ENCODE measurements at regions not wholly inside any gene's neighbourhood (a gene's known extent, or its start where the extent isn't known, plus 50 kb on each side); places are given as distances from the start of the nearest gene placed in this dataset.
A peak's percentile ranks its signal among the peaks of the same experiment; 100 is the strongest.

DNA sequence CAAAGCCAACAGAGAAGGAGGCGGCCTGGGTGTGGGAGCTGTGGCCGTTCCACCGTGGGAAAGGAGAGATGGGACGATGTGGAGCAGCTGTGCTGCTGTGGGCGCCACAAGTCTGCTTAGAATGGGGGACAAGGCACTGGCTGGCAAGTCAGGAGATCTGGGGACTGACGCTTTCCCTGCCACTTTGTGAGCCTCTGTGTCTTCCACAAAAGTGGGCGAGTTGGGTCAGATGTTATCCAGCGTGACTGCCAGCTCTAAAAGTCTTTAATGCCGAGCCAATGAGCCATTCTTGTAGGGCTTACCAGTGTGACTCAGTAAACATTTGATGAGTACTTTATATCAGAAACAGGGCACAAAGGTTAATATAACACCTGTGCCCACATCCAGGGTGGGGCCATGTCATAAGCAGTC lies 113.6 kb upstream of the MGAT5 start:
- DNase-seq (ENCODE audit: low spot score): no peak

DNA sequence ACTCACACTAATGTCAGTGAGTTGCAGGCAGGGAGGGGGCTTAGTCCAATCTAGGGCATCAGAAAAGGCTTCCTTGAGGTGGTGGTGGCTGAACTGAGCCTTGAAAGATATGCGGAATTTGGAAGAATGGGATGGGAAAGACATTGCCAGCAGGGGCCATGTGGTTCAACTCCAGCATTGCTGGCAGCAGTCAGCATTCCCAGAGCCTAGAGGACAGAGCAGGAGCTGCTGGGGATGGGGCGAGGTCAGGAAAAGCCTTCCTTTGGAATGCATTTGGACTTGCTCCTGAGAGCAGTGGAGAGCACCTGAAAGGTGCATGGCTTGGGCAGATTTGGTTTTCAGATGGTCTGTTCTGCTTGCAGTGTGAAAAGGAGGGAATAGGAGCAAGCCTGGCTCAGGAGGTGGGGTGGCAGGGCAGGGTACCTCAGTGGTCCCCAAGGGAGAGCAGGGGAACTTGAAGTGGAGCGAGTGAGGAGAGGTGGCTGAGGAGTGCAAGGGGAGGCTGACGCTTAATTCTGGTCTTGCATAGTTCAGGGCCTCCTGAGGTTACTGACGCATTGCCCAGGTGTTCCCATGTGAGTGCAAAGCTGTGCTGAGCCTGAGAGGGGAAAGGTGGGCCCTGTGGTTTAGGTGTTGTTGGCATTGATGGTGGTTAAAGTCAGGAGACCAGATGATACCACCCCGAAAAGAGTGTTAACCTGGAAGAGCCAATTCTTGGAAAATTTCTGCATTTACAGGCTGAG lies 112.1 kb upstream of the MGAT5 start:
- no peak for DNase-seq (ENCODE audit: low spot score)

DNA sequence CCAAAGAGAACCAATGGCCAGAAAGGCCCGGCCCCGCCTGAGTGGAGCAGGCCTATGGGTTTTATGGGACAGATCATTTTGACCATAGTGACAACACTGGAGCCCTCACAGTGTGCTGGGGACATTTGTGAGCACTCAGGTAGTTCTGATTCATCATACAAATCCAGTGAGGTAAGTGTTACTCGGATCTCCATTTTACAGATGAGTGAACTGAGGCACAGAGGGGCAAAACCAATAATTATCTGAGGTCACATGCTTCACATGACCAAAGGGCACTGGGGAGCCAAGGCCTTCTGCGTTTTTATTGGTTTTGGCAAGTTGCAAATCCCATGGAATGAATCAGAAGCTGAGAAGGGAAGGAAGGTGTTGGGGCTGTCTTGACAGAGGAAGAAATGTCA lies 111.5 kb upstream of the MGAT5 start:
- DNase-seq (ENCODE audit: low spot score): no peak

DNA sequence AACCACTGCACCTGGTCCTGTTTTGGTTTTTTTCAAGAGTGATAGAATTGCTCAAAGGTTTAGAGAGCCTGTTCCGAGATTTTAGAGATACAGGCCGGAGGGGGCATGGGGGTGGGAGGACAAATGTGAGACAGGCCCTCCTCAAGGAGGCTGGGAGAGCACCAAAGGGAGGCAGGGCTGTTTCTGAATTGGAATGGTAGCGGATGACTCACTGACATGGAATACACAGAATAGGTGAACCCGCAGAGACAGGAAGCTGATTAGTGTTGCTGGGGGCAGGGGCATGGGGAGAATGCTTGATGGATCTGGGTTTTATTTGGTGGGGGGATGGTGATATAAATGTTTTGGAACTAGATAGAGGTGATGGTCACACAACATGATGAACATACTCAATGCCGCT lies 111.0 kb upstream of the MGAT5 start:
- no peak for DNase-seq (ENCODE audit: low spot score)

DNA sequence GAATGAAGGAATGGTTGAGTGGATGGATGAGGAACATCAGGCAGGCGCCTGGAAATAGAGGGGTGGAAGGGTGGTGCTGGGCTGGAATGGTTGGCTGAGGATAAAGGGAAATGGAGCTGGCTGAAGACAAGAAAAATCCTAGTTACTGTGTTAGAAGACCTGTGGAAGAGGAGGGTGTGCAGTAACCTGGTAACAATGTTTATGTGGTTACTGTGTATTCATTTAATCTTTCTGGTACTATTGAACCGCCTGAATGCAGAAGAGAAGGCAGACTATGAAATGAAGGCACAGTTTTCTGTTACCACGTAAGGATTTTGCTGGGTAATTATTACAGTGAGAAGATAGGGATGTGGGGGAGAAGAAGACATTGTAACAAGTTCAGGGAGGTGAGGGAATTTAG lies 110.3 kb upstream of the MGAT5 start:
- no peak for DNase-seq (ENCODE audit: low spot score)

DNA sequence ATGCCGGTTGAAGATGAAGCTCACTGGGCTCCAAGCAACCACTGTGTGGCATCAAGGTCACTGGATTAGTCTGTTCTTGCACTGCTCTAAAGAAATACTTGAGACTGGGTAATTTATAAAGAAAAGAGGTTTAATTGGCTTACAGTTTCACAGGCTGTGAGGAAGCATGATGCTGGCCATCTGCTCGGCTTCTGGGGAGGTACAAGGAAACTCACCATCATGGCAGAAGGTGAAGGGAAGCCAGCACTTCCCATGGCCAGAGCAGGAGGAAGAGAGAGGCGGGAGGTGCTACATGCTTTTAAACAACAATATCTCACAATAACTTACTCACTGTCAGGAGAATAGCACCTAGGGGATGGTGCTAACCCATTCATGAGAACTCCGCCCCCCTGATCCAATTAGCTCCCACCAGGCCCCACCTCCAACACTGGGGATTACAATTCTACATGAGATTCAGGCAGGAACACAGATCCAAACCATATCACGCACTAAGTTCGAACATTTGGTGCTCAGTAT lies 109.7 kb upstream of the MGAT5 start:
- DNase-seq (ENCODE audit: low spot score): no peak

DNA sequence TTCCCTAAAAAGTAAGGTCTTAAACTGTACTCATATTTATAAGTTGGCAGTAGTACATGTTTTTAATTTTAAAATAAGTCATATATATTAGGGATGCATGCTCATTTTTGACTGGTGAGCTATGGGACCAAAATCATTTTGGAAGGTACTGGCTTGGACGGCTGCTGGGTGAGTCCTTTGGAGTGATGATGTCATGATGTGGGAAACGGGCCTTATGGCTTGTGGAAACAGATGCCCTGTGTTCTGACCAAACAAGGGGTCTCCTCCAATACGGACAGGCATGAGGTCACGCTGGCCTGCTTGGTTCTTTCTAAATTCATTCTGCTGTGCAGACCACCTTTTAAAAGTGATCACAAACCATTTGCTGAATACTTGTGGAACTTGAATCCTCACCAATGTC lies 109.2 kb upstream of the MGAT5 start:
- no peak for DNase-seq (ENCODE audit: low spot score)

DNA sequence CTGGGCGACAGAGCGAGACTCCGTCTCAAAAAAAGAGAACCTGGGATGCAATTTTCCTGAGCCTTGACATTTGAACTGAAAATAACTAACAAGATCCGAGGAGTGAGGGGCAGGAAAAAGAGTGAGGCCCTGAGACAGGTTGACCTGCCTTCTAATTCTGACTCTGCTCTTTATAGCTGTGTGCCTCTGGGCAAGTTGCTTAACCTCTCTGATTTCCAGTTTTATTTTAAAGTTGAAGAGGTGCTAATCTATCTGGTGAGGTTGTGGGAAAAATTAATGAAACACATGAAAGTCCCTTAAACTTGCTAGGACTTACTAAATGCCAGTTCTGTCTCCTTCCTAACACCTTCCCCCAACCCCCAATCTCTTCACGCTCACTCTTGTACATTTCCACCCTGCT lies 108.4 kb upstream of the MGAT5 start:
- DNase-seq (ENCODE audit: low spot score): no peak

DNA sequence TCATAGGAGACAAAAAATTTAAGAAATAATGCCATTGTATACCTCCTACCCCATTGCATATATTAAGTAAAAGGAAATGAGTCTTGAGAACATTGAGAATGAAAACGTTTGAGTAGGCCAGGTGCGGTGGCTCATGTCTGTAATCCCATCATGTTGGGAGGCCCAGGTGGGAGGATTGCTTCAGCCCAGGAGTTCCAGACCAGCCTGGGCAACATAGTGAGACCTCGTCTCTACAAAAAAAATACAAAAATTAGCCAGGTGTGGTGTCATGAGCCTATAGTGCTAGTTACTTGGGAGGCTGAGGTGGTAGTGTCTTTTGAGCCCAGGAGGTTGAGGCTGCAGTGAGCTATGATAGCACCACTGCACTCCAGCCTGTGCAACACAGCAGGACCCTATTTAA lies 107.7 kb upstream of the MGAT5 start:
- DNase-seq (ENCODE audit: low spot score): no peak

DNA sequence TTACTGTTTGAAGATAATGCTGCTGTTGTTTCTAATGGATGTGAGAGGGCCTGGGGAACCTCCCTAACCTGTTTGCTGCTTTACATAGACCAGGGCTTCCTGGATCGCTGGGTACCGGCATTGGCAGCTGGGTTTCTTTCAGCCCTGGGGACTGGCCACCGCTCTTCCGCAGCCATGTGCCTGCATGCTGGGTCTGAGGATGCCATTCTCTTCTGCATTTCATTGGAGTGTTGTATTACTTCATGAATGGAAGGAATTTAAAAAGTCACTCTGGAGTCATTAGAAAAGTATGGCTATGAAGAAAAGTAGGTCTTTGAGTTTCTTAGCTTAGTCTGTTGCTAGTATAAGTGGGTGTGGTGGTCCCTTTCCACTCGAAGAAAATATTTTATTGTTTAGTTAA lies 107.3 kb upstream of the MGAT5 start:
- DNase-seq (ENCODE audit: low spot score): peak; percentile 15

DNA sequence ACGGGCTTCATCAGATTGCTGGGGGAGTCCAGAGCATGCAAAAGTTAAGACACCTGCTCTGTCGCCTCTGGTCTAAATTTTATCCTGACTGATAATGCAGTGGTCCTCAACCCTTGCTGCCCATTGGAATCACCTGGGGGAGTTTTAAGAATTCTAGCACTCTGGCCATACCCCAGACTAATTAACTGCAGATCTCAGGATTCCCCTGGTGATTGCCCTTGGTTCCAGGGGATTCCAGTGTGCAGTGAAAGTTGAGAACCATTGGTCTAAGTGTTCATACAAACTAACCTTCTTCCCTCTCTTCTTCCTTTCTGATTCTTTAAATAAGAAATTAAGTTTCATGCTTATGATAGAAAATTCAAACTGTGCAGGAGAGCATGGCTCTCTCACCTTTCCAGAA lies 105.7 kb upstream of the MGAT5 start:
- DNase-seq (ENCODE audit: low spot score): no peak

DNA sequence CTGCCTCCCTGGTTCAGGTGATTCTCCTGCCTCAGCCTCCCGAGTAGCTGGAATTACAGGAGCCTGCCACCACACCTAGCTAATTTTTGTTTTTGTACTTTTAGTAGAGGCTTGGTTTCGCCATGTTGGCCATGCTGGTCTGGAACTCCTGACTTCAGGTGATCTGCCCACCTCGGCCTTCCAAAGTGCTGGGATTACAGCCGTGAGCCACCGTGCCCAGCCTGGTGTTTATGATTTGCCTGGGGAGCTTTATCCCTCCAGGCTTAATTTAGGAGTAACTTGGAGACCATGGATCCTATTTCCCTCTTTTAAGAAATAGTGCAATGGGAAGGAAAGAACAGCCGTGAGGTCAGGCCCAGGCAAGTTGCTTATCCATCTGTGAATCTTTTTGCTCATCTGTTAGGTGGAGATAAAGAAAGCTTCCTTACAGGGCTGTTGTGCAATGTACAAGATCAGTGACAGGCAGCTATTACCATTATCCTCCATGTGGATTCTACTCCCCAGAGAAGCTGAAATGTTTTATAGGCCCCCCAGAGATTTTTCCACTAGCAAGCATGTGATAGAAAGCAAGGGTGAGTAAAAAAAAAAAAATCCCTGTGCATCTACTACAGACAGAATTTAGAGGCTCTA lies 104.9 kb upstream of the MGAT5 start:
- peak; percentile 20 for DNase-seq (ENCODE audit: low spot score)

DNA sequence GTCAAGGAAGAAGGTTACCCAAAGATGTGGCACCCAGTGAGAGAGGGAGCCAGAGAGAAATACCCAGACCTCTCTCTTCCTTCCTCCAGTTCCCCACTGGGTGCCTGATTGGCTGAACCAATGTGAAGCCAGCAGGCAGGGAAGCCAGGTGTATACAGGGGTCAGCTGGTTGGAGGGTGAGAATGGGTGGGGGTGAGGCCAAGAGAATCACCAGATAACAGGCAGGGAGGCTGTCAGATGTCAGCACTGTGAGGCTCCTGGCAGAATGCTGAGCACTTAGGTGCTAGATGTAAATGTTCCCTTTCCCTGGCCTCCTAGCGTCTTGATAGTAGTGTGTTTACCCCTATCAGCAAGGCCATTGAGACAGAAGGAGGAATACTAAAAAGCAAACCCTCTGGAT lies 104.0 kb upstream of the MGAT5 start:
- no peak for DNase-seq (ENCODE audit: low spot score)

DNA sequence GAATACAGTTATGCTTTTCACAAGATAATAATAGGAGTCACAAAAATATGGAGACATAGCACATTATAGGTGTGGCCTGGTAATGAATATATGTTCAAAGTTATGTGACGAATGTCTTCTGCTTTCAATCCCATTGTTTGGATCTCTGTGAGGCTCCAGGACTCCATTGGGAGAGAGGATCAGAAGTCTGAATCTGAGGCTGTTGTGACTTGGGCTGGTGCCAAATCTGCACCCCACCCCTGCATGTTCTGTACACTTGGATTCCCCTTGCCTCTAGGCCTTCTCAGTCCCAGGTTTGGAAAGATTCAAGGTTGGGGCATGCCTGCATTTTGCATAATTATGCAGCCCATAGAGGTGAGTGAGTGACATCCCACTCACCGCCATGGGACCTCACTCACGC lies 103.1 kb upstream of the MGAT5 start:
- DNase-seq (ENCODE audit: low spot score): no peak

DNA sequence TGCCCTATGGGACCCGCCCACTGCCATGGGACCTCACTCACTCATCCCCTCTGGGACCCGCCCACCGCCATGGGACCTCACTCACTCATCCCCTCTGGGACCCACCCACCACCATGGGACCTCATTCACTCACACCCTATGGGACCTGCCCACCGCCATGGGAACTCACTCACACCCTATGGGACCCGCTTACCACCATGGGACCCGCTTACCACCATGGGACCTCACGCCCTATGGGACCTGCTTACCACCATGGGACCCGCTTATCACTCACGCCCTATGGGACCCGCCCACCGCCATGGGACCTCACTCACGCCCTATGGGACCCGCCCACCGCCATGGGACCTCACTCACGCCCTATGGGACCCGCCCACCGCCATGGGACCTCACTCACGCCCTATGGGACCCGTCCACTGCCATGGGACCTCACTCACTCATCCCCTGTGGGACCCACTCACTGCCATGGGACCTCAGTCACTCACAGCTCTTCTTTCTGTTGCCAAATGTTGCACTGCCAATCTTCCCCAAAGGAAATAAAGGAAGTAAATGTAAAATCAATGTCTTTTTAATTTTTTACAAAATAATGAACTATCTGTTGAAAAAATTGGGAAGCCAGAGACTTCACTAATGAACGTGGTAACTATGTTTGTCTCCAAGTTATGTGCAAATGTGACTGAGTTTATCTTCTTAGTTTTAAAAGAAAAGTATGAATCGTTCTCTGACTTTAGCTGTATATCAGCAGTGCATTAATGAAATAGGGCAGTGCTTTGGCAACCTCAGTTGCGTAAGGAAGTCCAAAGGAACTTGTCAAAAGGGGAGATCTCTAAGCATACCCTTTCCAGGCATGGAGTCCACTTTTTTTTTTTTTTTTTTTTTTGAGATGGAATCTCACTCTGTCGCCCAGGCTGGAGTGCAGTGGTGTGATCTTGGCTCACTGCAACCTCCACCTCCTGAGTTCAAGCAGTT lies 101.5 kb upstream of the MGAT5 start:
- no peak for DNase-seq (ENCODE audit: low spot score)

DNA sequence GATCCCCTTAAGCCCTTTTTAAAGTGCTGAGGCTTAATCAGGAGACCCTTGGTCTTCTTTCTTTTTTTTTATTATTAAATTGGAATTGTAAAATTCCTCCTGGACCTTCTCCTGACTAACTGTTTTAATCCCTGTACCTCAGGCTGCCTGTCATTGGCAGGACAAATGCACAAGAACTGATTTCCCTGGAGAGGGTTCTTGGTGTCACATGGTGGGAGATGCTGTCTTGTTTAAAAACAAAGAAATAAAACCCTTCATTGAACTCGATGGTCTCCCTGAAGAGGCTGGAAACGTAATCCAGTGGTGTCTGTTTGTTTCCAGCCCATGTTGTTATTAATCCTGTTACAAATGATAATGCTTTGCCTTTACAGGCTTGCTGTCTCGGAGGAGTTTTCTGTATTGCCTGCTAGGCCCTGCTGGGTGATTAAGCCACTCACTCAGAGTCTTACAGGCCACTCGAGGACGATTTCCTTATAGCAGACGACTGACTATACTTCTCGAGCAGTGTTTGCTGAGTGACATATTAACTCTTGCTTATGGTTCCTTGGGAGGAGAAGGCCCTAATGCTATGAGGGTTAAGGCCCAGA lies 100.5 kb upstream of the MGAT5 start:
- DNase-seq (ENCODE audit: low spot score): no peak

DNA sequence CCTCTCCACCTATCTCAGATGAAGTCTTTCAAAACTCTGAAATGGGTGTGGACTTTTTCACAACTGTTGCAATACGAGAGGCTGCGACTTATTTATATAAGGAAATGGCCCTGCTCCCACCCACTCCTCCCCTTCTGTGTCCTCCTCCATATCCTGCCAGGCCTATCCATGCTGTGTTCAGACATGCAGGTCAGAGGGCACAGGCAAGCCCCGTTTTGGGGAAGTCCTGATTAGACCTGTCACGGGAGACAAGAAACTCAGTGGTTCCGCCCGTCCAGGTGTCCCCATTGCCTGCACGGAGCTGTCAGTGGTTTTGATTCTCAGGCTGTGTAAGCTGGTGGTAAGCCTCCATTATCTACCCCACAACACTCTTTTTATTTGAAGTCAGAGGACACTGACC lies 99.6 kb upstream of the MGAT5 start:
- DNase-seq (ENCODE audit: low spot score): no peak

DNA sequence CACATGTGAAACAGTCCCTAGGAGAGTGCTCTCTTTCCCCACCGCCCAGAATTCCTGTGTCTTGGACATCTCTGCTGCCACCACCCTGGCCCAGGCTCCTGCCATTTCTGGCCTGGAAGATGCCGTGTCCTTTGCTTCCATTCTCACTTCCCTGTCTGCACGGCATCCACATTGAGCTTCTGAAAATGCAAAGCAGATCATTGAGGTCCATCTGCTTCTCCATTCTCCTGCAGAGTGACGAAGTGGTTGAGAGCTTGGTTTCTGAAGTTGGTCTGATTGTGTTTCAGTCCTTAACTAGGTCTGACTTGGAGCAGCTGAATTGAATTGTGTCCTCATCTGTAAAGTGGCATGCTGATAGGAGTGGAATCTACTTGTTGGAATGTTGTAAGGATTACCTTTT lies 98.7 kb upstream of the MGAT5 start:
- peak; percentile 13 for DNase-seq (ENCODE audit: low spot score)

DNA sequence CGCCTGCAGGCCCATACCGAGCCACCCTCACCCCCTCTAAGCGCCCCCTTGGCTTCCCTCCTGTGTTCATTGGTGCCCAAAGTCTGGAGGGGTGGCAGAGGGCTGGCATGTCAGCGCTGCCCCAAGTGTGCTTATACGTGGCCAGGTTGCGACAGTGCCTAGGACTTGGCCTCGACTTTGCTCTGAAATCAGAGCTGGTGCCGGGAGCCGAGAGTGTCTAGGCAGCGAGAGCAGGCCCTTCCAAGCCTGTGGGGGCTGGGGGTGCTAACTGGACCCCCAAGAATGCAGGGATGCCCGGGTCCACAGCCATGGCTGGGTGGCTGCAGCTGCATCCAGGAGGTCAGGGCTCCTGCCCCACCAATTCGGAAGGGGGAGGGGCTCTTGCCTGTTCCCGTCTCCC lies 95.6 kb upstream of the MGAT5 start:
- DNase-seq (ENCODE audit: low spot score): no peak

DNA sequence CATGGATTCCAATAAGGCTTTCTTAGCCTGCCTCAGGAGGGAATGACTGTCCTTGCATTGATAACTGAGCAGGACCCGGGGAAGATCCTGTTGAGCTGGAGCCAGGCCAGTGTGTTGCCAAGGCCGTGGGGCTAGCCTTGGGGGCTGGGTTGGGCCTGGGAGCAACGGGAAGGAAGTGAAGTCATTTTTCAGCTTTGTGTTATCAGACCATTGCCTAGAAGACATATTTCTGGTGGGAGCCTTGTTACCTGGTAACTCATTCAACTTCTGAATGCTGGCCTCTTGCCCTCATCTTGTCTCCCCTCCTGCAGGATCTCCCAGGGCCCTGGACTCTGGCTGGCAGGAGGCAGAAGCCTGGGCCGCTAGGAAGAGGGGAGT lies 92.7 kb upstream of the MGAT5 start:
- peak; percentile 10 for DNase-seq (ENCODE audit: low spot score)

DNA sequence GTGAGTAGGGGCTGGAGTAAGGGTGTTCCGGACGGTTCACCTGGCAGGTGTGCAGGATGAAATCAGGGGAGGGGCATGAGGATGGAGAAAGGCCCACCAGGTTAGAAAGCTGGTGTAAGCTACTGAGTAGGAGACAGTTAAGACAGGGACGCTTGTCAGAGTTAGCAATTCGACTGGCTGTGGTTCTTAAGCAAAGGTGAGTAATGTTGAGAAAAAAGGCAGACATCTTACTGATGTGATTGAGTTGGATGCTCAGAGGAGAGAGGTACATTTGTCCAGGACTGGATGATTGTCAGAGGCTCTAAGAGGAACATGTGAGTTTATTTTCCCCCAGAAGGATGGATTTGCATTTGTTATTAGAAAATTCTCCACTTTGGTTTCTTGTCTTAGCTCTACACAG lies 90.5 kb upstream of the MGAT5 start:
- no peak for DNase-seq (ENCODE audit: low spot score)

DNA sequence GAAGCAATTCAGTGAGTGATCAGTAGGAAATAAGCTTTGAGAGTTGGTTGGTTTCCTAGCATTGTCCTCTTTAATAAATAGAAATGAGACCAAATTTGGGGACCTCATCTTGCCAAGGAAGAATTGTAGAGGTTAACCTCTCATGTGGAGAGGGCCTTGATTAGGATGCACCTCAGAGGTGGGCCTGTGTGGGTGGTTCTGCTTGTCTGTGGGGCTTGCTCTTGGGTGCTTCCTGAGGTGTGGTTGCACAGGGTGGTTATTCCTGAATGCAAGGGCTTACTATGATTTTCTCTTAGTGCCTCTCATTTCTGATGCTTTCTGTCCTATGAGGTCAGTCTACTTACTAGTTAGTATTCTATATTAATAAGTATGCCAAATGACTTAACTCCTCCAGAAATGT lies 89.6 kb upstream of the MGAT5 start:
- DNase-seq (ENCODE audit: low spot score): no peak

Measured in umbilical cord (tissue), 1 donor.